Activated T-cell treated with anti-CD3 and anti-CD28 coated beads for 24 hours (primary cell): ENCODE measurements at regions not wholly inside any gene's neighbourhood (a gene's known extent, or its start where the extent isn't known, plus 50 kb on each side); places are given as distances from the start of the nearest gene placed in this dataset.

ENCODE experiments used
- DNase-seq: peaks from one replicate; pipeline ENCODE4 v3.0.0-alpha.2; 2020; ENCODE audit warnings: low read depth

- DNase-seq: no peak
These were observed 1460.4 kb upstream of the ALCAM start for GRCh38 chr3:103906304-103906703.

- DNase-seq: no peak
These were observed 1459.9 kb upstream of the ALCAM start for GRCh38 chr3:103906808-103907207.

GRCh38 chr3:103907567-103907966, 1459.1 kb upstream of the ALCAM start:
- no peak for DNase-seq

GRCh38 chr3:103909395-103909794, 1457.3 kb upstream of the ALCAM start:
- no peak for DNase-seq

GRCh38 chr3:103918336-103918735, 1448.4 kb upstream of the ALCAM start:
- DNase-seq: no peak

GRCh38 chr3:103919327-103919726, 1447.4 kb upstream of the ALCAM start:
- no peak for DNase-seq

- DNase-seq: no peak
These were observed 1442.8 kb upstream of the ALCAM start for GRCh38 chr3:103923907-103924306.

GRCh38 chr3:103924544-103924943, 1442.2 kb upstream of the ALCAM start:
- DNase-seq: no peak

GRCh38 chr3:103926936-103927335, 1439.8 kb upstream of the ALCAM start:
- DNase-seq: no peak

- DNase-seq: no peak
These were observed 1438.8 kb upstream of the ALCAM start for GRCh38 chr3:103927896-103928295.

GRCh38 chr3:103937094-103937493, 1429.6 kb upstream of the ALCAM start:
- DNase-seq: no peak

GRCh38 chr3:103947062-103947461, 1419.6 kb upstream of the ALCAM start:
- DNase-seq: no peak

- DNase-seq: no peak
These were observed 1417.0 kb upstream of the ALCAM start for GRCh38 chr3:103949693-103950092.

GRCh38 chr3:103950676-103951075, 1416.0 kb upstream of the ALCAM start:
- DNase-seq: no peak

GRCh38 chr3:103953796-103954195, 1412.9 kb upstream of the ALCAM start:
- DNase-seq: no peak

GRCh38 chr3:103960819-103961218, 1405.9 kb upstream of the ALCAM start:
- DNase-seq: no peak

- no peak for DNase-seq
These were observed 1403.1 kb upstream of the ALCAM start for GRCh38 chr3:103963599-103963998.

GRCh38 chr3:103965764-103966163, 1400.9 kb upstream of the ALCAM start:
- no peak for DNase-seq

- no peak for DNase-seq
These were observed 1400.0 kb upstream of the ALCAM start for GRCh38 chr3:103966749-103967148.

- no peak for DNase-seq
These were observed 1398.6 kb upstream of the ALCAM start for GRCh38 chr3:103968131-103968530.

GRCh38 chr3:103968751-103969150, 1398.0 kb upstream of the ALCAM start:
- DNase-seq: no peak

GRCh38 chr3:103976931-103977339, 1389.8 kb upstream of the ALCAM start:
- no peak for DNase-seq

- DNase-seq: no peak
These were observed 1389.3 kb upstream of the ALCAM start for GRCh38 chr3:103977417-103977816.

- DNase-seq: no peak
These were observed 1375.1 kb upstream of the ALCAM start for GRCh38 chr3:103991461-103992115.

GRCh38 chr3:103992469-103992868, 1374.2 kb upstream of the ALCAM start:
- DNase-seq: no peak
